ENCODE measurements at regions not wholly inside any gene's neighbourhood (a gene's known extent, or its start where the extent isn't known, plus 50 kb on each side); places are given as distances from the start of the nearest gene placed in this dataset.

- TF ChIP-seq CTCF (IDR thresholded peaks at IDR 0.05) (no peak), POLR2A (IDR thresholded peaks at IDR 0.05) (no peak)
These were observed 140.0 kb downstream of the OMA1 start for GRCh38 chr1:58406301-58407071.
